Smooth muscle cell (in vitro differentiated cells): ENCODE measurements at regions not wholly inside any gene's neighbourhood (a gene's known extent, or its start where the extent isn't known, plus 50 kb on each side); places are given as distances from the start of the nearest gene placed in this dataset.

Source experiments
- DNase-seq: peaks from one replicate; lab custom pipeline; 2025; ENCODE audit not compliant: unreplicated experiment; lab: John Stamatoyannopoulos, UW
- H2AFZ ChIP-seq: fragments of 200-600 bp; sonication (generic); 2 replicates; pipeline ENCODE4 v1.6.0; 2016; ENCODE audit warnings: antibody characterized with exemption, low read depth, mild to moderate bottlenecking
- H3F3A ChIP-seq: fragments of 200-600 bp; sonication (generic); 2 replicates; pipeline ENCODE4 v1.6.0; 2017; ENCODE audit warnings: antibody characterized with exemption, low read depth
- H3K27ac ChIP-seq: fragments of 200-600 bp; sonication (generic); 2 replicates; pipeline ENCODE4 v1.5.1; 2016; ENCODE audit warnings: low read depth, mild to moderate bottlenecking
- H3K27me3 ChIP-seq: fragments of 200-600 bp; sonication (generic); 2 replicates; pipeline ENCODE4 v1.6.1; 2016; ENCODE audit warnings: low read depth, mild to moderate bottlenecking
- H3K36me3 ChIP-seq: fragments of 200-600 bp; sonication (generic); 2 replicates; pipeline ENCODE4 v1.5.1; 2016; ENCODE audit warnings: low read depth
- H3K4me1 ChIP-seq: fragments of 200-600 bp; sonication (generic); 2 replicates; pipeline ENCODE4 v1.5.1; 2016; ENCODE audit warnings: low read depth
- H3K4me2 ChIP-seq: fragments of 200-600 bp; sonication (generic); 2 replicates; pipeline ENCODE4 v1.6.0; 2016; ENCODE audit warnings: mild to moderate bottlenecking
- H3K4me3 ChIP-seq: fragments of 200-600 bp; sonication (generic); 2 replicates; pipeline ENCODE4 v1.5.1; 2016; ENCODE audit warnings: mild to moderate bottlenecking
- H3K79me2 ChIP-seq: fragments of 200-600 bp; sonication (generic); 2 replicates; pipeline ENCODE4 v1.6.0; 2016; ENCODE audit warnings: low read depth, mild to moderate bottlenecking
- H3K9ac ChIP-seq: fragments of 200-600 bp; sonication (generic); 2 replicates; pipeline ENCODE4 v1.6.0; 2016; ENCODE audit warnings: low read depth
- H3K9me3 ChIP-seq: fragments of 200-600 bp; sonication (generic); replicated peaks from 2 replicates; pipeline ENCODE4 v1.5.1; 2016; ENCODE audit warnings: low read depth
- H4K20me1 ChIP-seq: fragments of 200-600 bp; sonication (generic); 2 replicates; pipeline ENCODE4 v1.6.0; 2016; ENCODE audit warnings: low read depth
- WGBS: methylation state at CpG from one replicate; pipeline ENCODE4 v1.1.7; 2016; ENCODE audit warnings: low lambda C conversion rate; 5-methylcytosine and 5-hydroxymethylcytosine counted together
- TF ChIP-seq, protein P1 (sequence below): fragments of 200-600 bp; sonication (generic); IDR thresholded peaks from 2 replicates; pipeline ENCODE4 v1.5.1; 2017; ENCODE audit warnings: borderline replicate concordance, mild to moderate bottlenecking, antibody characterized with exemption; ENCODE audit not compliant: insufficient read depth, poor library complexity, severe bottlenecking

- Histone ChIP-seq H3K27ac (no peak overlapping the region), H3F3A (no peaks in the 10 kb centered on the region), H3K9me3 (no peaks in the 10 kb centered on the region), H4K20me1 (no peaks in the 10 kb centered on the region), H3K4me3 (no peak overlapping the region), H3K9ac (no peak overlapping the region), H3K4me1 (peaks cover 3% of the 10 kb centered on the region), H3K27me3 (no peaks in the 10 kb centered on the region), H3K36me3 (no peaks in the 10 kb centered on the region), H2AFZ (no peak overlapping the region), H3K79me2 (no peaks in the 10 kb centered on the region), H3K4me2 (no peak overlapping the region)
- no peak for DNase-seq
- 100% methylated on average over 1 of the region's 1 CpG for WGBS
- TF ChIP-seq, protein P1, sequence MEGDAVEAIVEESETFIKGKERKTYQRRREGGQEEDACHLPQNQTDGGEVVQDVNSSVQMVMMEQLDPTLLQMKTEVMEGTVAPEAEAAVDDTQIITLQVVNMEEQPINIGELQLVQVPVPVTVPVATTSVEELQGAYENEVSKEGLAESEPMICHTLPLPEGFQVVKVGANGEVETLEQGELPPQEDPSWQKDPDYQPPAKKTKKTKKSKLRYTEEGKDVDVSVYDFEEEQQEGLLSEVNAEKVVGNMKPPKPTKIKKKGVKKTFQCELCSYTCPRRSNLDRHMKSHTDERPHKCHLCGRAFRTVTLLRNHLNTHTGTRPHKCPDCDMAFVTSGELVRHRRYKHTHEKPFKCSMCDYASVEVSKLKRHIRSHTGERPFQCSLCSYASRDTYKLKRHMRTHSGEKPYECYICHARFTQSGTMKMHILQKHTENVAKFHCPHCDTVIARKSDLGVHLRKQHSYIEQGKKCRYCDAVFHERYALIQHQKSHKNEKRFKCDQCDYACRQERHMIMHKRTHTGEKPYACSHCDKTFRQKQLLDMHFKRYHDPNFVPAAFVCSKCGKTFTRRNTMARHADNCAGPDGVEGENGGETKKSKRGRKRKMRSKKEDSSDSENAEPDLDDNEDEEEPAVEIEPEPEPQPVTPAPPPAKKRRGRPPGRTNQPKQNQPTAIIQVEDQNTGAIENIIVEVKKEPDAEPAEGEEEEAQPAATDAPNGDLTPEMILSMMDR, result no peak
Observed at GRCh38 chr10:4567637-4568036, 258.4 kb upstream of the AKR1E2 start.

DNA sequence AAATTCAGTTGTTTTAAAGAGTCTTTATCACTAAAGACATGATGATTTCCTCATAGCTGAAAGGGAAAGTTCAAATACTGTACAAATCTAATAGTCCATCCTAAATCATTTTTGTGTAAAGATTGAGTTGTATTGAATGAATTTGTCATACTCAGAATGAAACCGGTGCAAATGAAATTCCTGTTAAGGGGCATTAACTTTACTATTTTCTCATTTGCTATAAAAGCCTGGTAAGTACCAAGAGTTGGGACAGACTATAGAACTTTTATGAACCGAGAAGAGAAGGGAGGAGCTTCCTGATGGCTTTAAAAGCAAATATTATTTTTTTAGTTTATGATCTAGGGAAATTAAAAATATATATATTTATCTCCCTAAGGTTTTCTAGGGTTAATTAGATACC is 260.0 kb upstream of the AKR1E2 start:
- no peaks in the 10 kb centered on the region for H3K27me3 ChIP-seq
- peaks cover 3% of the 10 kb centered on the region for H3K4me1 ChIP-seq
- no peak overlapping the region for H3K27ac ChIP-seq
- TF ChIP-seq, protein P1, result no peak
- H3K4me2 ChIP-seq, result no peak overlapping the region
- DNase-seq, result no peak
- H4K20me1 ChIP-seq, result no peaks in the 10 kb centered on the region
- H3K4me3 ChIP-seq, result no peak overlapping the region
- H3F3A ChIP-seq, result no peaks in the 10 kb centered on the region
- H3K79me2 ChIP-seq, result no peaks in the 10 kb centered on the region
- no peak overlapping the region for H3K9ac ChIP-seq
- no peak overlapping the region for H2AFZ ChIP-seq
- 88% methylated on average over 2 of the region's 2 CpGs for WGBS
- H3K36me3 ChIP-seq, result no peaks in the 10 kb centered on the region
- no peaks in the 10 kb centered on the region for H3K9me3 ChIP-seq

GRCh38 chr10:4561296-4561695 is 264.7 kb upstream of the AKR1E2 start:
- Histone ChIP-seq H3F3A (no peaks in the 10 kb centered on the region), H3K4me3 (no peak overlapping the region), H3K79me2 (no peaks in the 10 kb centered on the region), H2AFZ (no peak overlapping the region), H3K27ac (no peak overlapping the region), H3K27me3 (no peaks in the 10 kb centered on the region), H4K20me1 (no peaks in the 10 kb centered on the region), H3K4me1 (peaks cover 3% of the 10 kb centered on the region), H3K9ac (no peak overlapping the region), H3K9me3 (no peaks in the 10 kb centered on the region), H3K36me3 (no peaks in the 10 kb centered on the region), H3K4me2 (no peak overlapping the region)
- DNase-seq, result no peak
- TF ChIP-seq, protein P1, result no peak
- WGBS, result 97% methylated on average over 5 of the region's 5 CpGs

DNA sequence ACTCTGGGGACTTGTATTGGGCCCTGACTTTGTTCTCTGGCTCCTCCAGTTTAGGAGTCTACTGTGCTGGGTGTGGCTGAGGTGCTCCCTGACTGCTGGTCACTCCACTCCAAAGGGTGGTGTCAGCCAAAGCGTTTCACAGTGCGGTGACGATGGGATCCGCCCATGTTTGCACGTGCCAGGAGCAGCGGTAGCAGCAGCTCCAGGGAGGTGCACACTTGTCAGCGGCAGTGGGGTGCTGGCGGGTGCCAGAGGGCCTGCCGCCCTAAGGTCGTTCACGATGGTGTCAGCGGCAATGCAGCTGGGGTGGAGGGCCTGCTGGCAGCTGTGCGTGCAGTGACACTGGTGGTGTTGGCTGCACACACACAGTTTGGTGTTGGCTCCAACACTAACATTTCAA is 268.5 kb upstream of the AKR1E2 start:
- H3K4me2 ChIP-seq, result no peak overlapping the region
- TF ChIP-seq, protein P1, result no peak
- no peaks in the 10 kb centered on the region for H3K27me3 ChIP-seq
- H3K27ac ChIP-seq, result no peak overlapping the region
- no peaks in the 10 kb centered on the region for H3K4me1 ChIP-seq
- no peak overlapping the region for H3K9ac ChIP-seq
- H3K79me2 ChIP-seq, result no peaks in the 10 kb centered on the region
- H2AFZ ChIP-seq, result no peak overlapping the region
- no peak for DNase-seq
- no peak overlapping the region for H3K4me3 ChIP-seq
- H4K20me1 ChIP-seq, result no peaks in the 10 kb centered on the region
- 96% methylated on average over 13 of the region's 13 CpGs for WGBS
- H3F3A ChIP-seq, result no peaks in the 10 kb centered on the region
- no peaks in the 10 kb centered on the region for H3K36me3 ChIP-seq
- no peaks in the 10 kb centered on the region for H3K9me3 ChIP-seq
